GM10248 (cell line): ENCODE measurements at regions not wholly inside any gene's neighbourhood (a gene's known extent, or its start where the extent isn't known, plus 50 kb on each side); places are given as distances from the start of the nearest gene placed in this dataset.

ENCODE experiments used
- CTCF ChIA-PET: fragments of 300-600 bp; sonication (Branson Sonifier 250); formaldehyde crosslinking; extraction: SDS; loops from one replicate; lab custom pipeline; 2021; ENCODE audit warnings: antibody characterized with exemption; lab: Yijun Ruan, JAX
- POLR2A ChIA-PET: fragments of 350-650 bp; sonication (Branson Sonifier 250); formaldehyde crosslinking; extraction: SDS; loops from one replicate; lab custom pipeline; 2020; ENCODE audit warnings: antibody characterized with exemption; lab: Yijun Ruan, JAX
- DNase-seq: peaks from one replicate; pipeline ENCODE4 v3.0.0; 2012; ENCODE audit errors: extremely low spot score
- CTCF ChIP-seq: IDR thresholded peaks from 2 replicates; pipeline ENCODE4 v1.5.1; 2012; ENCODE audit warnings: mild to moderate bottlenecking, low read depth; ENCODE audit errors: extremely low read depth, missing control alignments, control extremely low read depth

GRCh38 chr11:44454666-44455065, 110.8 kb upstream of the CD82 start:
- POLR2A ChIA-PET, result no interaction called here
- no peak for TF ChIP-seq CTCF
- CTCF ChIA-PET, result no interaction called here
- DNase-seq, result no peak

- POLR2A ChIA-PET, result no interaction called here
- TF ChIP-seq CTCF, result no peak
- CTCF ChIA-PET, result no interaction called here
- DNase-seq, result no peak
Measured at GRCh38 chr11:44456544-44457300, 108.7 kb upstream of the CD82 start.

GRCh38 chr11:44457862-44458261, 107.6 kb upstream of the CD82 start:
- ChIA-PET POLR2A (interaction anchor here (0.6 kb wide), 1 partner anchor 155 kb away, joined by 5 read pairs; no protein-coding TSS in a partner anchor), CTCF (no interaction called here)
- DNase-seq, result no peak
- no peak for TF ChIP-seq CTCF

- CTCF ChIA-PET, result interaction anchor here (1.3 kb wide), 1 partner anchor 11 kb away, joined by 4 read pairs; no protein-coding TSS in a partner anchor
- POLR2A ChIA-PET, result no interaction called here
- DNase-seq, result no peak
- TF ChIP-seq CTCF, result no peak
Measured at GRCh38 chr11:44463751-44464150, 101.7 kb upstream of the CD82 start.

GRCh38 chr11:44464741-44465140, 100.7 kb upstream of the CD82 start:
- ChIA-PET CTCF (no interaction called here), POLR2A (no interaction called here)
- no peak for TF ChIP-seq CTCF
- DNase-seq, result no peak

GRCh38 chr11:44466531-44467205, 98.8 kb upstream of the CD82 start:
- TF ChIP-seq CTCF, result no peak
- CTCF ChIA-PET, result no interaction called here

More at GRCh38 chr11:44466531-44467205, 98.8 kb upstream of the CD82 start:
- no peak for DNase-seq
- POLR2A ChIA-PET, result no interaction called here
